ENCODE measurements at regions not wholly inside any gene's neighbourhood (a gene's known extent, or its start where the extent isn't known, plus 50 kb on each side); places are given as distances from the start of the nearest gene placed in this dataset.

GRCh38 chr6:119791736-119792135 is 442.2 kb upstream of the MAN1A1 start:
- ChIA-PET CTCF (interaction anchor here (1.3 kb wide), 1 partner anchor 10 kb away, joined by 3 read pairs; no protein-coding TSS in a partner anchor), POLR2A (no interaction called here)
- DNase-seq (ENCODE audit: extremely low spot score), result no peak
- TF ChIP-seq, protein P1, sequence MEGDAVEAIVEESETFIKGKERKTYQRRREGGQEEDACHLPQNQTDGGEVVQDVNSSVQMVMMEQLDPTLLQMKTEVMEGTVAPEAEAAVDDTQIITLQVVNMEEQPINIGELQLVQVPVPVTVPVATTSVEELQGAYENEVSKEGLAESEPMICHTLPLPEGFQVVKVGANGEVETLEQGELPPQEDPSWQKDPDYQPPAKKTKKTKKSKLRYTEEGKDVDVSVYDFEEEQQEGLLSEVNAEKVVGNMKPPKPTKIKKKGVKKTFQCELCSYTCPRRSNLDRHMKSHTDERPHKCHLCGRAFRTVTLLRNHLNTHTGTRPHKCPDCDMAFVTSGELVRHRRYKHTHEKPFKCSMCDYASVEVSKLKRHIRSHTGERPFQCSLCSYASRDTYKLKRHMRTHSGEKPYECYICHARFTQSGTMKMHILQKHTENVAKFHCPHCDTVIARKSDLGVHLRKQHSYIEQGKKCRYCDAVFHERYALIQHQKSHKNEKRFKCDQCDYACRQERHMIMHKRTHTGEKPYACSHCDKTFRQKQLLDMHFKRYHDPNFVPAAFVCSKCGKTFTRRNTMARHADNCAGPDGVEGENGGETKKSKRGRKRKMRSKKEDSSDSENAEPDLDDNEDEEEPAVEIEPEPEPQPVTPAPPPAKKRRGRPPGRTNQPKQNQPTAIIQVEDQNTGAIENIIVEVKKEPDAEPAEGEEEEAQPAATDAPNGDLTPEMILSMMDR (IDR thresholded peaks at IDR 0.05; ENCODE audit: control extremely low read depth, extremely low read depth, low read depth, missing control alignments), result no peak

DNA sequence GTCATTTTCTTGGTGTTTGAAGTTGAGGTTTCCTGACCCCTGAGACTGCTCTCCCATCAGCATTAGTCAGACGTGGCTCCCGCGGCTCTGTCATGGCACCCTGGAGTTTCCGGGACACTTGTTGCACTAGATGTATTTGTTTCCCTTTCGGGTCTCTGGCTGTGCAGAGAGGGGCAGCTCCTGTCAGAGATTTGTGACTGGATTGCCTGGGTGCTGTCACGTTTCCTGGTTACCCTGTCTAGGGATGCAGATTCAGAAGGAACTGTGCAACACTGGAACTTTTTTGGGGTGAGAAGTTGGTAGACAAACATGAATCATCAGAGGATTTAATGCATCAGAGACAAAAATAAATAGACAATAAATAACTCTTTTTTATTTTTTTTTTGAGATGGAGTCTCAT is 431.8 kb upstream of the MAN1A1 start:
- CTCF ChIA-PET, result interaction anchor here (1.0 to 1.9 kb wide), 2 partner anchors 11 to 19 kb away, joined by 3 to 9 read pairs; no protein-coding TSS in a partner anchor
- TF ChIP-seq, protein P1 (IDR thresholded peaks at IDR 0.05; ENCODE audit: control extremely low read depth, extremely low read depth, low read depth, missing control alignments), result no peak
- no peak for DNase-seq (ENCODE audit: extremely low spot score)
- POLR2A ChIA-PET, result no interaction called here

DNA sequence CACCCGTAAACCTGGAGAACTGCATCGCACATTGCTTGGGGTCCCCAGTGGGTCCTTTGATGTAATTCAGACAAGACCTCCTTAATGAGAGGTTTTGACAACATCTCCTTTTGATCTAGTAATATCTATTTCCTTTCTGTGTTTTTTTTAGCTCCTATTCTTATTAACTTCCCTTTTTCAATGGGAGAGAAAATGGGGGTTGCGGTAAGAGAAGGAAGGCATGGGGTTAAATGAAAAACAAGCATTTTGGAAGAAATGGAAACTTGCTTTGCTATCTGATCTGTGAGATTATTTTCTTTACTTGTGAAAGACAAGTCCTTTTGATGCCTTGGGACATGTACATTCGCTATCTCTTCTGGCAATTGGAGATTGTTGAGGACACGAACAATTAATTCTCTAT is 418.6 kb upstream of the MAN1A1 start:
- DNase-seq (ENCODE audit: extremely low spot score), result no peak
- TF ChIP-seq, protein P1 (IDR thresholded peaks at IDR 0.05; ENCODE audit: control extremely low read depth, extremely low read depth, low read depth, missing control alignments), result no peak
- CTCF ChIA-PET, result no interaction called here
- POLR2A ChIA-PET, result no interaction called here

DNA sequence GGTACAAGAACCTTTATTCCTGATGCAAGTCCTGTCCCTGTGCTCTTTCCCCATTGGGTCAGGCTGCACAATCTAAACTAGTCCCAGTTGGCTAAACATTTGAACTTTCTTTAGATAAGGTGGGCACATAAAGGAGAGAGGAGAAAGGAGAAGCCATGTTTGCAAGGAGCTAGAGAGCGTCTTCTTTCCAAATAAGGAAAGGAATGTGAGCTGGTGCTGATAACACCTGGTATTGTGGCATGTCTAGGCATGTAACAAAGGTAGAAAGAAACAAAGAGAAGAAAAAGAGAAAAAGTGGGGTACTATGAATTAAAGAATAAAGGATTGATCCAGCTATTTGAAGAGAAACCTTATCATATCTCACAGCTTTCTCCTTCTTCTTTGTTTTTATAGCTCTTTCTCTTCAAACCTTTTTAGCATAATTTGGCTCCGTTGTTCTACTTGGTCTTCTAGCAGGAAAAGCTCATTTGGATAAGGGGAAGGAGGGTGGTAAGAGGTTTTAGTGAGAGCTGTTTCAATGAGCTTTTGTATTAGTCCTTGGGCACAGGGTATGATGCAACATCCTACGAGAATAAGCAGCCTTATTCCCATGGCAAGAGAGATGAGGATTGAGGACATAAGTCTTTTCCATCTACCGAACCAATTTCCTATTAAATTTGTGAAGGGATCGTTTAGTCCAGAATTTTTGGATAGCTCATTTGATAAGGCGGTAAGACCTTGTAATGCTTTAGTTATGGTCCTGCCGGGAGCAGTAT is 415.5 kb upstream of the MAN1A1 start:
- no peak for DNase-seq (ENCODE audit: extremely low spot score)
- ChIA-PET POLR2A (no interaction called here), CTCF (interaction anchor here (1.0 kb wide), 1 partner anchor 10 kb away, joined by 3 read pairs; no protein-coding TSS in a partner anchor)
- TF ChIP-seq, protein P1 (IDR thresholded peaks at IDR 0.05; ENCODE audit: control extremely low read depth, extremely low read depth, low read depth, missing control alignments), result no peak

DNA sequence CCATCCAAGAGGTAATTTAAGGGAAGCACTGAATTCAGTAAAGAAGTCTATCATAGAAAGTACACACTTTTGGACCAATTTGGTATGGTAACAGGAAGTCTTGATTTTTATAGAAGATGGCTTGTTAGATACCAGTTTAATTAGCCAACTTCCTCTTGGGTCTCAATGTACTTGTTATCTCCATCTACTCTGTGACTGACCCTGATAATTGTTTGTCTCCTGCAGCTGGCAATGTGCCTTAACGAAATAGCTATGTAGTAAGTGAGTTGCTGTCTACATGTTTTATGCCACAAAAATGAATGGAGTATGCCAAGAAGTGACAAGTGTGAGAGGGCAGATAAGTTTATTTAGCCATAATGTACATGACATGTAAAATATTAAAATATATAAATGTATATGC is 410.5 kb upstream of the MAN1A1 start:
- POLR2A ChIA-PET, result no interaction called here
- CTCF ChIA-PET, result interaction anchor here (1.1 kb wide), 1 partner anchor 316 kb away, joined by 3 read pairs; no protein-coding TSS in a partner anchor
- DNase-seq (ENCODE audit: extremely low spot score), result no peak
- TF ChIP-seq, protein P1 (IDR thresholded peaks at IDR 0.05; ENCODE audit: control extremely low read depth, extremely low read depth, low read depth, missing control alignments), result no peak

GRCh38 chr6:119758385-119758784 is 408.8 kb upstream of the MAN1A1 start:
- TF ChIP-seq, protein P1 (IDR thresholded peaks at IDR 0.05; ENCODE audit: control extremely low read depth, extremely low read depth, low read depth, missing control alignments), result no peak
- ChIA-PET CTCF (no interaction called here), POLR2A (no interaction called here)
- no peak for DNase-seq (ENCODE audit: extremely low spot score)

All from GM10248 (cell line).